SK-N-SH (cell line): ENCODE measurements at regions not wholly inside any gene's neighbourhood (a gene's known extent, or its start where the extent isn't known, plus 50 kb on each side); places are given as distances from the start of the nearest gene placed in this dataset.

ENCODE experiments used
- CTCF ChIA-PET: fragments of 300-600, 350-600 bp; formaldehyde crosslinking; extraction: SDS; loops from one replicate; lab custom pipeline; 2021; lab: Yijun Ruan, JAX
- POLR2A ChIA-PET: fragments of 350-600 bp; sonication (Branson Sonifier 250); formaldehyde crosslinking; extraction: SDS; loops from one replicate; lab custom pipeline; 2020; ENCODE audit warnings: antibody characterized with exemption, inconsistent platforms; lab: Yijun Ruan, JAX
- DNase-seq: peaks from one replicate; pipeline ENCODE4 v3.0.0; 2012
- H2AFZ ChIP-seq: fragments of 200-600 bp; sonication (generic); 2 replicates; pipeline ENCODE4 v1.8.1; 2016; ENCODE audit warnings: antibody characterized with exemption, mild to moderate bottlenecking, low read depth
- H3F3A ChIP-seq: fragments of 200-600 bp; sonication (generic); replicated peaks from 2 replicates; pipeline ENCODE3; 2016; ENCODE audit warnings: antibody characterized with exemption, mild to moderate bottlenecking; ENCODE audit not compliant: insufficient read depth
- H3K27ac ChIP-seq, 2 experiments: fragments of 200-500 bp in 1 of 2; fragments of 200-600 bp in 1 of 2; sonication (Bioruptor generic) in 1 of 2; sonication (generic), shearing (Covaris generic) in 1 of 2; 2 replicates each; pipeline versions ENCODE4 v1.5.1 to v1.6.1; 2014 to 2016; ENCODE audit warnings: low read depth in 2 of 2, inconsistent platforms in 1 of 2, low read length in 1 of 2, mild to moderate bottlenecking in 1 of 2, mixed read lengths in 1 of 2
- H3K27me3 ChIP-seq: fragments of 200-600 bp; sonication (generic), shearing (Covaris generic); 2 replicates; pipeline ENCODE4 v1.6.1; 2016; ENCODE audit warnings: mixed run types; ENCODE audit not compliant: insufficient read depth
- H3K36me3 ChIP-seq, 2 experiments: fragments of 200-500 bp in 1 of 2; fragments of 200-600 bp in 1 of 2; sonication (Bioruptor generic) in 1 of 2; sonication (generic) in 1 of 2; replicated peaks in 1 of 2; 2 replicates each; pipeline versions ENCODE3 to v1.5.1; 2014 to 2016; ENCODE audit warnings: low read length in 1 of 2, mild to moderate bottlenecking in 1 of 2; ENCODE audit not compliant: insufficient read depth in 2 of 2, control insufficient read depth in 1 of 2
- H3K4me1 ChIP-seq, 2 experiments: fragments of 200-500 bp in 1 of 2; fragments of 200-600 bp in 1 of 2; sonication (Bioruptor generic) in 1 of 2; sonication (generic), shearing (Covaris generic) in 1 of 2; 2 replicates each; pipeline versions ENCODE4 v1.5.1 to v1.6.1; 2014 to 2016; ENCODE audit warnings: low read depth in 1 of 2, low read length in 1 of 2, mixed run types in 1 of 2; ENCODE audit not compliant: insufficient read depth in 2 of 2, control insufficient read depth in 1 of 2
- H3K4me2 ChIP-seq: fragments of 200-600 bp; sonication (generic), shearing (Covaris generic); 2 replicates; pipeline ENCODE4 v1.6.1; 2017; ENCODE audit warnings: mixed run types
- H3K4me3 ChIP-seq, 2 experiments: fragments of 200-500 bp in 1 of 2; fragments of 200-600 bp in 1 of 2; sonication (Bioruptor generic) in 1 of 2; sonication (generic), shearing (Covaris generic) in 1 of 2; 2 replicates each; pipeline versions ENCODE4 v1.5.1 to v1.8.1; 2014 to 2016; ENCODE audit warnings: low read depth in 2 of 2, inconsistent platforms in 1 of 2, low read length in 1 of 2, mild to moderate bottlenecking in 1 of 2, mixed read lengths in 1 of 2, moderate library complexity in 1 of 2
- H3K79me2 ChIP-seq: fragments of 200-600 bp; sonication (generic); 2 replicates; pipeline ENCODE4 v1.8.1; 2017; ENCODE audit warnings: mild to moderate bottlenecking; ENCODE audit not compliant: insufficient read depth
- H3K9ac ChIP-seq: fragments of 200-600 bp; sonication (generic); 2 replicates; pipeline ENCODE4 v1.6.1; 2017; ENCODE audit warnings: mixed run types
- H3K9me2 ChIP-seq: fragments of 200-600 bp; sonication (generic); 2 replicates; pipeline ENCODE4 v1.6.1; 2017; ENCODE audit warnings: mixed run types
- H3K9me3 ChIP-seq: fragments of 200-600 bp; sonication (generic); 2 replicates; pipeline ENCODE4 v1.6.1; 2017; ENCODE audit warnings: mixed run types, mild to moderate bottlenecking, moderate library complexity
- H4K20me1 ChIP-seq: fragments of 200-600 bp; sonication (generic); 2 replicates; pipeline ENCODE4 v1.6.1; 2017; ENCODE audit warnings: mild to moderate bottlenecking, mixed run types; ENCODE audit not compliant: insufficient read depth
- CHD2 ChIP-seq: fragments of 150-350 bp; IDR thresholded peaks from 2 replicates; pipeline ENCODE4 v1.6.1; 2018; ENCODE audit warnings: low read length; ENCODE audit not compliant: partially characterized antibody
- CTCF ChIP-seq: fragments of 200-600 bp; sonication (generic); IDR thresholded peaks from 2 replicates; pipeline ENCODE4 v1.6.1; 2017; ENCODE audit warnings: antibody characterized with exemption, mild to moderate bottlenecking, moderate library complexity
- EZH2phosphoT487 ChIP-seq: fragments of 200-600 bp; sonication (generic); IDR thresholded peaks from 2 replicates; pipeline ENCODE4 v1.6.1; 2017; ENCODE audit warnings: low read depth, mixed run types, mild to moderate bottlenecking, antibody characterized with exemption, moderate library complexity, borderline replicate concordance
- FOSL2 ChIP-seq: IDR thresholded peaks from 2 replicates; pipeline ENCODE4 v1.4.0; 2012; ENCODE audit warnings: low read depth, mild to moderate bottlenecking, moderate library complexity, borderline replicate concordance
- IRF3 ChIP-seq: fragments of 150-350 bp; IDR thresholded peaks from 2 replicates; pipeline ENCODE4 v1.6.1; 2016; ENCODE audit warnings: mild to moderate bottlenecking, low read depth, low read length
- JUND ChIP-seq: IDR thresholded peaks from 2 replicates; pipeline ENCODE4 v1.4.0; 2012
- NFIC ChIP-seq: IDR thresholded peaks from 2 replicates; pipeline ENCODE4 v1.4.0; 2012; ENCODE audit warnings: borderline replicate concordance
- RAD21 ChIP-seq: IDR thresholded peaks from 2 replicates; pipeline ENCODE4 v1.6.1; 2012; ENCODE audit warnings: mild to moderate bottlenecking, low read length
- SIN3A ChIP-seq: IDR thresholded peaks from 2 replicates; pipeline ENCODE4 v1.6.1; 2012; ENCODE audit warnings: low read depth, mild to moderate bottlenecking, low read length, moderate library complexity, borderline replicate concordance
- SMC3 ChIP-seq: IDR thresholded peaks from 2 replicates; pipeline ENCODE4 v1.6.1; 2012; ENCODE audit warnings: low read depth, low read length, improper control_type of control experiment
- TEAD4 ChIP-seq: IDR thresholded peaks from 2 replicates; pipeline ENCODE4 v1.4.0; 2012; ENCODE audit warnings: mild to moderate bottlenecking, borderline replicate concordance; ENCODE audit not compliant: insufficient read depth
- YY1 ChIP-seq: IDR thresholded peaks from 2 replicates; pipeline ENCODE4 v1.4.0; 2012; ENCODE audit warnings: low read depth, mild to moderate bottlenecking
- WGBS: methylation state at CpG from one replicate; pipeline ENCODE4 v1.1.6; 2017; ENCODE audit warnings: low lambda C conversion rate; 5-methylcytosine and 5-hydroxymethylcytosine counted together
- TF ChIP-seq, protein P1 (sequence below): IDR thresholded peaks from 2 replicates; pipeline ENCODE4 v1.4.0; 2012; ENCODE audit warnings: low read depth, borderline replicate concordance
- TF ChIP-seq, protein P2 (sequence below): IDR thresholded peaks from 2 replicates; pipeline ENCODE4 v1.4.0; 2012; ENCODE audit warnings: low read depth

GRCh38 chr20:24056491-24056890 lies 67.9 kb upstream of the GGTLC1 start:
- WGBS: 63% methylated on average over 1 of the region's 1 CpG
- Histone ChIP-seq H3K79me2 (no peaks in the 10 kb centered on the region), H3K9me2 (no peaks in the 10 kb centered on the region), H3F3A (no peaks in the 10 kb centered on the region), H4K20me1 (no peaks in the 10 kb centered on the region), H3K27ac (no peak overlapping the region), H3K4me3 (no peak overlapping the region), H2AFZ (no peak overlapping the region), H3K4me1 (no peaks in the 10 kb centered on the region), H3K9me3 (no peaks in the 10 kb centered on the region), H3K9ac (no peak overlapping the region), H3K27me3 (no peaks in the 10 kb centered on the region; the same call in 1 of the 2 replicates), H3K4me2 (no peak overlapping the region), H3K36me3 (no peaks in the 10 kb centered on the region)
- TF ChIP-seq, protein P1, sequence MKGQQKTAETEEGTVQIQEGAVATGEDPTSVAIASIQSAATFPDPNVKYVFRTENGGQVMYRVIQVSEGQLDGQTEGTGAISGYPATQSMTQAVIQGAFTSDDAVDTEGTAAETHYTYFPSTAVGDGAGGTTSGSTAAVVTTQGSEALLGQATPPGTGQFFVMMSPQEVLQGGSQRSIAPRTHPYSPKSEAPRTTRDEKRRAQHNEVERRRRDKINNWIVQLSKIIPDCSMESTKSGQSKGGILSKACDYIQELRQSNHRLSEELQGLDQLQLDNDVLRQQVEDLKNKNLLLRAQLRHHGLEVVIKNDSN: no peak
- no peak for TF ChIP-seq EZH2phosphoT487
- POLR2A ChIA-PET: no interaction called here
- DNase-seq: no peak
- CTCF ChIA-PET: no interaction called here

GRCh38 chr20:24052599-24053275 lies 64.2 kb upstream of the GGTLC1 start:
- 66% methylated on average over 18 of the region's 23 CpGs for WGBS
- CTCF ChIA-PET: no interaction called here
- TF ChIP-seq TEAD4 (no peak), JUND (no peak), FOSL2 (no peak), RAD21 (no peak), EZH2phosphoT487 (no peak), NFIC (no peak), CTCF (no peak), SMC3 (no peak)

GRCh38 chr20:24051160-24051559 lies 62.6 kb upstream of the GGTLC1 start:
- WGBS: 39% methylated on average over 2 of the region's 2 CpGs
- DNase-seq: no peak
- H3K9me3 ChIP-seq: no peaks in the 10 kb centered on the region
- CTCF ChIA-PET: no interaction called here
- POLR2A ChIA-PET: no interaction called here
- no peak overlapping the region for H3K27ac ChIP-seq
- H3K9me2 ChIP-seq: no peaks in the 10 kb centered on the region
- no peaks in the 10 kb centered on the region for H3K79me2 ChIP-seq
- H3F3A ChIP-seq: no peaks in the 10 kb centered on the region
- no peak overlapping the region for H2AFZ ChIP-seq
- H3K4me3 ChIP-seq: no peak overlapping the region
- H3K4me2 ChIP-seq: no peak overlapping the region
- no peaks in the 10 kb centered on the region for H4K20me1 ChIP-seq
- no peaks in the 10 kb centered on the region; the same call in 1 of the 2 replicates for H3K27me3 ChIP-seq
- H3K36me3 ChIP-seq: no peaks in the 10 kb centered on the region
- H3K9ac ChIP-seq: no peak overlapping the region
- H3K4me1 ChIP-seq: no peaks in the 10 kb centered on the region
- no peak for TF ChIP-seq CTCF
- no peak for TF ChIP-seq IRF3
- TF ChIP-seq, protein P2, sequence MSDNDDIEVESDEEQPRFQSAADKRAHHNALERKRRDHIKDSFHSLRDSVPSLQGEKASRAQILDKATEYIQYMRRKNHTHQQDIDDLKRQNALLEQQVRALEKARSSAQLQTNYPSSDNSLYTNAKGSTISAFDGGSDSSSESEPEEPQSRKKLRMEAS: no peak
- no peak for TF ChIP-seq SIN3A
- TF ChIP-seq, protein P1: no peak
- no peak for TF ChIP-seq FOSL2
- TF ChIP-seq CHD2: no peak
- TF ChIP-seq SMC3: no peak
- no peak for TF ChIP-seq YY1

More at GRCh38 chr20:24052599-24053275, 64.2 kb upstream of the GGTLC1 start:
- Histone ChIP-seq H3K4me1 (no peaks in the 10 kb centered on the region), H3K36me3 (no peaks in the 10 kb centered on the region), H3K27me3 (no peaks in the 10 kb centered on the region; the same call in 1 of the 2 replicates), H3F3A (no peaks in the 10 kb centered on the region), H3K27ac (no peak overlapping the region), H3K4me3 (no peak overlapping the region), H3K4me2 (no peak overlapping the region), H4K20me1 (no peaks in the 10 kb centered on the region), H3K79me2 (no peaks in the 10 kb centered on the region), H3K9me2 (no peaks in the 10 kb centered on the region), H3K9ac (no peak overlapping the region), H2AFZ (no peak overlapping the region), H3K9me3 (no peaks in the 10 kb centered on the region)
- POLR2A ChIA-PET: no interaction called here
- DNase-seq: no peak
